IgD-negative memory B cell (primary cell): ENCODE measurements at regions not wholly inside any gene's neighbourhood (a gene's known extent, or its start where the extent isn't known, plus 50 kb on each side); places are given as distances from the start of the nearest gene placed in this dataset.
"Not testable (repeated sequence)": the region's sequence is repeated elsewhere in the genome, so short reads cannot be mapped to it uniquely, and the experiment has no call there.

Experiments
- H3K27ac Mint-ChIP-seq, 3 donors: one replicate each; pipeline ENCODE4 v1.8.0; 2020 to 2022; ENCODE audit warnings: mild to moderate bottlenecking in 3 of 3, mixed read lengths in 3 of 3, moderate library complexity in 1 of 3
- H3K27me3 Mint-ChIP-seq: one replicate; pipeline ENCODE4 v1.8.0; 2021; ENCODE audit warnings: mixed read lengths
- H3K36me3 Mint-ChIP-seq: one replicate; pipeline ENCODE4 v1.8.0; 2020; ENCODE audit warnings: mild to moderate bottlenecking, mixed read lengths
- H3K4me1 Mint-ChIP-seq, 3 donors: one replicate each; pipeline ENCODE4 v1.8.0; 2020 to 2022; ENCODE audit warnings: mixed read lengths in 3 of 3, mild to moderate bottlenecking in 1 of 3
- H3K4me3 Mint-ChIP-seq, 4 donors: one replicate each; pipeline ENCODE4 v1.8.0; 2020 to 2022; ENCODE audit warnings: mild to moderate bottlenecking in 4 of 4, mixed read lengths in 4 of 4, moderate library complexity in 3 of 4
- H3K9me3 Mint-ChIP-seq, 3 donors: one replicate each; pipeline ENCODE4 v1.8.0; 2020 to 2021; ENCODE audit warnings: mixed read lengths in 3 of 3, mild to moderate bottlenecking in 1 of 3

- Mint-ChIP-seq H3K4me3 (no peak overlapping the region), H3K27me3 (no peaks in the 10 kb centered on the region), H3K9me3 (peaks cover 2 to 15% (median 10%) of the 10 kb centered on the region in 3 donors), H3K27ac (no peak overlapping the region), H3K4me1 (peaks cover 0 to 2% (median 0%) of the 10 kb centered on the region in 3 donors), H3K36me3 (no peaks in the 10 kb centered on the region)
These were observed 119.6 kb upstream of the BRWD3 start for GRCh38 chrX:80929251-80929650.

- peaks cover 4 to 15% (median 12%) of the 10 kb centered on the region in 3 donors for H3K9me3 Mint-ChIP-seq
- H3K27me3 Mint-ChIP-seq, result no peaks in the 10 kb centered on the region
- no peaks in the 10 kb centered on the region for H3K4me1 Mint-ChIP-seq
- H3K36me3 Mint-ChIP-seq, result peaks cover 3% of the 10 kb centered on the region
- H3K27ac Mint-ChIP-seq, result no peak overlapping the region
- H3K4me3 Mint-ChIP-seq, result no peak overlapping the region
These were observed 108.2 kb upstream of the BRWD3 start for GRCh38 chrX:80917919-80918318.

- H3K27me3 Mint-ChIP-seq, H3K4me3 Mint-ChIP-seq, H3K36me3 Mint-ChIP-seq, H3K4me1 Mint-ChIP-seq, H3K27ac Mint-ChIP-seq: not testable (repeated sequence)
- peaks cover 5 to 20% (median 12%) of the 10 kb centered on the region in 3 donors for H3K9me3 Mint-ChIP-seq
These were observed 102.7 kb upstream of the BRWD3 start for GRCh38 chrX:80912351-80912750.

GRCh38 chrX:80879916-80880315, 70.2 kb upstream of the BRWD3 start:
- Mint-ChIP-seq H3K27ac (no peak overlapping the region), H3K9me3 (no peaks in the 10 kb centered on the region), H3K4me1 (no peaks in the 10 kb centered on the region)

GRCh38 chrX:80879143-80879542, 69.5 kb upstream of the BRWD3 start:
- H3K27me3 Mint-ChIP-seq, result no peaks in the 10 kb centered on the region
- H3K4me3 Mint-ChIP-seq, result no peak overlapping the region
- no peaks in the 10 kb centered on the region for H3K4me1 Mint-ChIP-seq
- no peaks in the 10 kb centered on the region for H3K9me3 Mint-ChIP-seq
- H3K27ac Mint-ChIP-seq, result no peak overlapping the region
- H3K36me3 Mint-ChIP-seq, result no peaks in the 10 kb centered on the region

More at GRCh38 chrX:80879916-80880315, 70.2 kb upstream of the BRWD3 start:
- H3K4me3 Mint-ChIP-seq, result peak overlapping the region in 1 of 4 donors; percentile 55
- no peaks in the 10 kb centered on the region for H3K36me3 Mint-ChIP-seq
- H3K27me3 Mint-ChIP-seq, result no peaks in the 10 kb centered on the region

GRCh38 chrX:80876877-80877276, 67.2 kb upstream of the BRWD3 start:
- no peaks in the 10 kb centered on the region for H3K36me3 Mint-ChIP-seq
- H3K9me3 Mint-ChIP-seq, result no peaks in the 10 kb centered on the region
- no peak overlapping the region for H3K27ac Mint-ChIP-seq

More at GRCh38 chrX:80876877-80877276, 67.2 kb upstream of the BRWD3 start:
- H3K27me3 Mint-ChIP-seq, result no peaks in the 10 kb centered on the region
- H3K4me1 Mint-ChIP-seq, result no peaks in the 10 kb centered on the region
- H3K4me3 Mint-ChIP-seq, result no peak overlapping the region
